ENCODE measurements at regions not wholly inside any gene's neighbourhood (a gene's known extent, or its start where the extent isn't known, plus 50 kb on each side); places are given as distances from the start of the nearest gene placed in this dataset.

- TF ChIP-seq CTCF (IDR thresholded peaks at IDR 0.05; ENCODE audit: insufficient read depth, low read length, poor library complexity, severe bottlenecking) (no peak), EZH2phosphoT487 (conservative IDR thresholded peaks at IDR 0.05; ENCODE audit: low read length) (no peak)
These were observed 278.4 kb downstream of the C1orf94 start for GRCh38 chr1:34455121-34455520.

All from SU-DHL-6 (cell line).